ENCODE measurements at regions not wholly inside any gene's neighbourhood (a gene's known extent, or its start where the extent isn't known, plus 50 kb on each side); places are given as distances from the start of the nearest gene placed in this dataset.

DNA sequence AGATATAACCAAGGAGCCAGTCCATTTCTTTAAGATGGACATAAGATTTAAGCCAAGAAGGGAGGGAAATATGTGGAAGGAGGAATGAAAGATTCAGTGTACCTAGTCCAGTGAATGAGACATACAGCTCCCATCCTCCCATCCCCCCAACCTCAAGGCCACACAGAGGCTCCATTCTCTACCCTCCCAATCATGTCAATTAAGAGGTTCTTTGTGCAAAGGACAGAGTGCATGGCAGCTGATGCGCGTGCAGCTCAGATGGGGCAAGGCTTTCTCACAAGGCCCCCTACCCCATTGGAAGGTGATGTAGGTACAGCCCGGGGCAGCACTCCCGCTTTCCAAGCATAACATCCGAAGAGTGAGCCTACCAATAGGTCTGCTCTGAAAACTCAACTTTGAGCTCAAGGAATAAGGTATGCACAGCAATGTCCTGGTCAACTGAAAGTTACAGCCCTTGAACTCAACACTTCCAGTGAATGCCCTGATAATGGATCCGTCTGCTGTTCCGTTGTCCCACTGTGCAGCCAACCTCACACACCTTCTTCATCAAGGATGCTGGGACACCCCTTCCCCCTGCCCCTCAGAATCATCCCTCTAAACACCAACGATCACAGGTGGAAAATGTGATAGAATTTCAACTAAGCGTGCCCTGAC lies 458.1 kb downstream of the SOX9 start:
- no peak for DNase-seq (ENCODE audit: low spot score)

- no peak for DNase-seq (ENCODE audit: low spot score)
Measured at GRCh38 chr17:72579990-72580320, 459.1 kb downstream of the SOX9 start.

DNA sequence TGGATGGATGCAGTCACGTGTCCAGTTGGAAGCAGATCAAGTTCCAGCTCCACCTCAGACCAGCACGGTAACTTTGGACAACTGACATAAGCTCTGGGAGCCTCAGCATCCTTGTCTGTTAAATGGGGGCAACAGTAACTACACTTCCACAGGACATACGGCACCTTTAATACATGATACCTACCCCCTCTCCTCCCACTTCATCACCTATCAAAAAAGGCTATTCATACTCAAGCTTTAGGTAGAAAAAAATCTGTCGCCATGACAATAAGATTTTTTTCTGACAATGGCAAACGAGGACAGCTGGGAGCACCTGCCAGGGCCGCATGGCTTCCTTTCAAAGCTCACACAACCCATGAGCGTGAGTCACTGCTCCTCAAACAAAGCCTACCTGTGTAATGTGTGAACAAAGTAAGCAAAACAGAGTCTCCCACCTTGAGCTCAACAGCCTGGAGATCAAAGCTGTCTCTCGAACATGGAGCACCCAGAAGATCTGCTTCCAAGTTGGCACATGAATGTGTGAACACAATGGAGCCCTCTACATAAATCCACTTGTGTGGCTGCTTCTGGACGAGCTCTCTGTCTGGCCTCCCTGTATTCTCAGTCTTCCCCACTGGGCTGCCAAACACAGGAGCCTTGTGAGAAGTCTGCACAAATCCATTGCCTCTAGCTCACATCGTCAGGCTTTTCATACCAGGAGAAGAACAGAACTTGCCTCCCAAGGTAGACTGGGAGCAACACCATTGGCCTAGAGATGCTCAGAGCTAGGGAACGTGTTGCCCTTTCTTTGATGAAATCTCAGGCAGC lies 459.7 kb downstream of the SOX9 start:
- peak; percentile 56 for DNase-seq (ENCODE audit: low spot score)

DNA sequence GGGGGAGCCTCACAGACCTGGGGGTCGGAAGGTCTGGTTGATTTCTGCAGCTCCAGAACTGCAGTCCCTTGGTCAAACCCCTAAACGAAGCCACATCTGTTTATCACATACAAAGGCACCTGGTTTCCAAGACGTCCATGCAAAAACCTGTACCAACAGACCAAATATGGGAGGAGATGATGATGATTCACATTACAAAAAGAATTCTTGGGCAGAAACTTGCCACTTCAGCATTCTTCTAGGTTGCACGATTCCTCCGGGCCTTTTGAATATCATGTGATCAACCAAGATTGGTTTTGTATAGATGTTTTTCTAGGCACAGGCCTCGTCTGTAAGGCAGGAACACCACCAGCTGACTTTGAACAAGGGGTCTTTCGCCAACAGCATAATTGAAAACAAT lies 466.3 kb downstream of the SOX9 start:
- no peak for DNase-seq (ENCODE audit: low spot score)

- DNase-seq (ENCODE audit: low spot score): no peak
Measured at GRCh38 chr17:72587773-72588511, 467.1 kb downstream of the SOX9 start.

DNA sequence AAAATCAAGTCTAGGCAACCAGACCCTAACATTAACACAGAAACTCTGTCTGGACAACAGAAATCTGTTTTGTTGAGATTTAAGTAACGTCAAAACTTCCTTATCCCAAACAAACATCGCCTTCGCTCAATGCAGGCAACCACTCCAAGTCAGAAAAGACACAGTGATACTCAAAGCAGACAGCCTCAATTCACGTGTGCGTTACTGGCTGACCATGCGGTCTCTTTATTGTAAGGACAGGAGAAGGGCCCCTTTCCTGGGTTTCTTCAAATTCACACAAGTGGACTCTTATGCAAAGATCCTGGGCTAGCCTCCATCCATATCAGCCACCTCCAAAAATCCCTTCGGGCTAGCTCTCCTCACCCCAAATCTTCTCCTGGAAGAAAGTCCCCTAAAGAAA lies 467.7 kb downstream of the SOX9 start:
- no peak for DNase-seq (ENCODE audit: low spot score)

GRCh38 chr17:72588961-72589360 lies 468.1 kb downstream of the SOX9 start:
- peak; percentile 83 for DNase-seq (ENCODE audit: low spot score)

DNA sequence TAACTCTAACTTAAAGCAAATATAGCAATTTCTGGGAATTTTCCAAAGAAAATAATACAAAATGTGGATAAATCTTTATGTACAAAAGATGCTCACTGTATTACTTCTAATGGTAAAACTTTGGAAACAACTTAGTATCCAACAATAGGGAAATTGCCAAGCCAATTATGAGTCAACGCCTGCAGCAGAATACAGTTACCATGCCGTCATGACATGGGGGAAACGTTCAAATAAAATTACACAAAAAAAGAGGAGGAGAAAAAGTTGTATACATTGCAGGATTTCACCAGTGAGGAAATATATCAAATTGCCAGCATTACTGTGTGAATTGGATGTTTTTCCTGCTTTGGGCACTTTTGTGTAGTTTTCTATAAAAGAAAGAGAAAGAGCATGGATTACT lies 469.6 kb downstream of the SOX9 start:
- no peak for DNase-seq (ENCODE audit: low spot score)

DNA sequence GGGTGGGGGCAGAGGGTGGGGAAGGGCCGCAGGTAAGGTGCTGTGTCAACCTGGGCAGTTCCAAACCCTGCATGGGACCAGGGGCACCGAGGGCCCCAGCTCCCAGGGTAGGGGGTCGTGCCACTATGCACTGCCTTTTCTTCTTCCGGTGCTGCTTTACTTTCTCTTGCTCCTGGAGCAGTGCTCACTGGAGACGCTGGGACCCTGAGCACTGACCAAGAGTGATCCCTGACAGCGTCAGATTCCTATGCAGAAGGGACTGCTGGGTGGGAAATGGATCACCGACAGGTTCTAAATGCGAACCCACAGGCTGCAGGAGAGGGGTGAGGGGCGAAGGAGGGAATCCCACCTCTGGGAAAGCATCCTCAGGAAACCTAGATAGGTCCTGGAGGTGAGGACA lies 470.1 kb downstream of the SOX9 start:
- DNase-seq (ENCODE audit: low spot score): no peak

DNA sequence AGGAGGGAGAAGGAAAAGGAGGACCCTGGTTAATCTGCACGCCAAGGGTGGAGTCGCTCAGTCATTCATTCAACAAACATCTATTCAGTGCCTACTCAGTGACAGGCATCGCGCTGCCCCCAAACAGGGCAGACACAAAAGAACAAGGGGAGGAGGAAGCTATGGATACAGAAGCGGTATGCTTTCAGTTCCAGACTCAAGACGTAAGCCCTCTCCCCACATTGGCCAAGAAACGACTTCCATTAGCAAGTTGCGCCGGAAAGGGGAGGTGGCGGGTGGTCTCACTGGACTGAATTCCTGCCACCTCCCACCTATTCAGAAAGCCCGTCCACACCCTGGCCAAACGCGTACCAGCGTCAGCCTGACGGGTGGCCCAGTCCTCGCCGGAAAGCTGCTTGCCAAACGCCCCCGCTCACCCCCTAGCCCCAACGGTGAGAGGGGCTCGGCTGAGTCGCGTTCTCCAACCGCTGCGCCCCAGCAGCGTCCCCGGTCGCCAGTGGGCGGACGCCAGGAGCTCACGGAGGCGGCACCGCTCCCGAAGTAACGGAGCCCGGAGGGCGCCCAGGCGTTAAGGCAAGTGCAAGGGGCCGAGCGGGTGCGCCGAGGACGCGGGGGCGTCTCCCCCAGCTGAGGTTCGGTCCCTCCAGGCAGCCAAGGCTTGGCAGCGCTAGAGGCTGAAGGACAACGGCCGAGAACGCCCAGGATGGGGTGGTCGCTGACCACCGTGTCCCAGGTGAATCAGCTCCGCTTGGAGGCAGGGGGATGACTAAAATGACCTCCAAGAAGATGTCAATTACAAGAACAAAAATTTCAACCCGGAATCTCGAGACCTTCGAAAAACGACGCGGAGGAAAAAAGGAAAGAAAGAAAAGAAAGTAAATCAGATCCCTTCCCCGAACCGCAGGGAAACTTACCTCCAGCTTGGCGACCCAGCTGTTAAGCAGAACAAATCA lies 470.7 kb downstream of the SOX9 start:
- no peak for DNase-seq (ENCODE audit: low spot score)

- peak; percentile 88 for DNase-seq (ENCODE audit: low spot score)
Measured at GRCh38 chr17:72592242-72592966, 471.6 kb downstream of the SOX9 start.

DNA sequence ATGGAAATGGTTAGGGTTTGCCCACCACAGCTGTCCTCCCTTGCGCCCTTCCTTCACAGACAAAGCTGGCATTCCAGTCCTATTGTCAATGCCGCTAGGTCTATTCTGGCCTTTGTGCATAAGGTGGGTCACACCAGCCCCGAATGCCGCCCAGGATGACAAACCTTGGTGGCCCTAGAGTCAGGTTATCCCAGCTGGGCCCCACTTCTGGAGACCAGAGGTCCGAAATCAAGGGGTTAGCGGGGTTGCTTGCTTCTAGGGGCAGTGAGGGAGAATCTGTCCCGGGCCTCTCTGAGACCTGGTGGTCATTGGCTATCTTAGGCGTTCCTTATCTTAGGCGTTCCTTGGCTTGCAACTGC lies 472.1 kb downstream of the SOX9 start:
- no peak for DNase-seq (ENCODE audit: low spot score)

DNA sequence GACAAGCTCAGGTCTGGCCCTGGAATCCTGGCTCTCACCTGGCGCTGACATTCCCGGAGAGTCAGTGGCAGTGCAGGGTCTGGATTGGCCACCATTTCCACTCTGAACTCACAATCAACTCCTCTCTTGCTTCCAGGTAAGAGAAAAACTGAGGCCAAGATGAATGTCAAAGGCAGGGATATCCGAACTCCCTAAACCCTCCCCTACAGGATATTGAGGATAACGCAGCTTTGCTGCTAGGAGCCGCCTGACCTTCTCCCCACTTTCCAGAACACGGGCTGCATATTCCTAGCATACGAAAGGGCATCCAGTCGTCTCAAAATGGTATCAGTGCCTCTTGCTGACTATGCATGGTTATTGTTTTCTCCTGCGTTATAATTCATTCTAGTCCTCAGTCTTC lies 473.4 kb downstream of the SOX9 start:
- DNase-seq (ENCODE audit: low spot score): no peak

Data from LoVo (cell line).